GM21390 (cell line): ENCODE measurements at regions not wholly inside any gene's neighbourhood (a gene's known extent, or its start where the extent isn't known, plus 50 kb on each side); places are given as distances from the start of the nearest gene placed in this dataset.

ENCODE experiments used
- ATAC-seq: cut with Tn5 transposase; IDR thresholded peaks from one replicate; pipeline ENCODE4 v1.9.1; 2021; ENCODE audit not compliant: unreplicated experiment

- ATAC-seq, result no peak
Observed at GRCh38 chr3:193754719-193755118, 161.7 kb downstream of the OPA1 start.

GRCh38 chr3:193756536-193756935, 163.5 kb downstream of the OPA1 start:
- no peak for ATAC-seq

DNA sequence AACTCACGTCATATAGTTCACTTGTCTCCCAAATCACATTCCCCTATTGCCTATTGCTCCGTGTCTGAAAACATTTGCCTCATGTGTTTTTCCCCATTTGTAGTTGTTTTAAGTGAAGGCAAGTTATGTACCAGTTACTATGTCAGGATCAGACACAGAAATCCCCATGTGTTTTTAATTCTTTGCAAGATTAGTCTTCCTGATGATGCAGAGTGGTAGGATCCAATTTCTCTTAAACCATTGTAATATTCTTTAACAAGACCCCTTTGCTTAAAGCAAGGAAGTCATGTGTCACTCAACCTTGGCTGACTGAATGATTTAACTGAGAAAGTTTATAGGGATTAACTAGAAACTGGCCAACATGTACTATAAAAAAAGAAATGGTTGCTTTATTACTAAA, 164.4 kb downstream of the OPA1 start:
- no peak for ATAC-seq

GRCh38 chr3:193761969-193762368, 169.0 kb downstream of the OPA1 start:
- no peak for ATAC-seq

DNA sequence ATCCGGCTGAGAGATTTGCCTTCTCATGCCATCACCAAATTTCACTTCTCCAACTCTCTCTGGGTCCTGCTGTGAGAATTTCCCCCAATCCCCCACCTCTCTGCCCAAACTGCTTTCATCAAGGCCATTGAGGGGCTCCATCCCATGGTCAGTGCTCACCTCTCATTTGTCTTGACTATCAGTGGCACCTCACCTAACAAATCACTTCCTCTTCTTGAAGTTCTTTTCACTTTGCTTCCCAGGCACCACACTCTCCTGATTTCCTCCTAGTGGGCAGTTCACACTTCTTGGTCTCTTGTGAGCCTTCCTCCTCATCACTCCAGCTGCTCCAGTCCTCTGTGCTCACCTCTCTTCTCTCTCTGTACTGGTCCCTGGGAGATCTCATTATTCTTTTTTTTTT, 169.6 kb downstream of the OPA1 start:
- no peak for ATAC-seq

GRCh38 chr3:193764959-193765358, 172.0 kb downstream of the OPA1 start:
- no peak for ATAC-seq

- no peak for ATAC-seq
Observed at GRCh38 chr3:193767353-193768069, 174.5 kb downstream of the OPA1 start.

DNA sequence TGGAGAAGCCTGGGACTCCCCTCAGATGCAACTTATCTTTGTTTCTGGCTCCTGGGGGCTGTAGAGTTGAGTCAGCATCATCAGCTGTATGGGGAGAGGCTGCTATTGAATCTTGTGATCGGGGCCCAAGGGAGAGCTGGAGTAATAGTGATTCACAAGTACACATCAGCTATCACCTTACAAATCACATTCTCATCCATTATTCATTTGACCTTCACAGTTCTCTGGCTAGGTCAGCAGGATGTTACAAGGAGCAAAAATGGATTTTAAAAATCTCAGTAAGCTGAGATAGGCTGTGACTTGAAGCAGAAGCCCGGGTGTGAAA, 175.0 kb downstream of the OPA1 start:
- no peak for ATAC-seq

DNA sequence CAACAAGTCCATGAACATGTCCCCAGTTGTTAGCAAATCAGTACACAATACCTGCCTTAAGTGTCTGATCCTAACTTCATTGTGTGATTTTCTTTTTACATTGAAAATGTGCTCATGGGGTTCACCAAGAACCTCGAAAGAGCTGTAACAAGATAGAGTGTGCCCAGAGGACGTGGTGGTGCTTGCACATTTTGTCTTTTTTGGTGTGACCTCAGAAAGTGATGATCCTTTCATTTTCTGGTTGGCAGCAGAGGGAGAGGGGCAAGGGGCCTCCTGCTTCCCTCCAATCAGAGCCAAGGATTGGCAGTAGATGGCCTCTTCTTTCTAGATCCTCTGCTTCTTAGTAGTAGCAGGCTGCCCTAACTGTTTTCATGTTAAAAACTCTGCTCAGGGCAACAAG, 176.4 kb downstream of the OPA1 start:
- ATAC-seq, result no peak

GRCh38 chr3:193771011-193771652, 178.1 kb downstream of the OPA1 start:
- no peak for ATAC-seq

DNA sequence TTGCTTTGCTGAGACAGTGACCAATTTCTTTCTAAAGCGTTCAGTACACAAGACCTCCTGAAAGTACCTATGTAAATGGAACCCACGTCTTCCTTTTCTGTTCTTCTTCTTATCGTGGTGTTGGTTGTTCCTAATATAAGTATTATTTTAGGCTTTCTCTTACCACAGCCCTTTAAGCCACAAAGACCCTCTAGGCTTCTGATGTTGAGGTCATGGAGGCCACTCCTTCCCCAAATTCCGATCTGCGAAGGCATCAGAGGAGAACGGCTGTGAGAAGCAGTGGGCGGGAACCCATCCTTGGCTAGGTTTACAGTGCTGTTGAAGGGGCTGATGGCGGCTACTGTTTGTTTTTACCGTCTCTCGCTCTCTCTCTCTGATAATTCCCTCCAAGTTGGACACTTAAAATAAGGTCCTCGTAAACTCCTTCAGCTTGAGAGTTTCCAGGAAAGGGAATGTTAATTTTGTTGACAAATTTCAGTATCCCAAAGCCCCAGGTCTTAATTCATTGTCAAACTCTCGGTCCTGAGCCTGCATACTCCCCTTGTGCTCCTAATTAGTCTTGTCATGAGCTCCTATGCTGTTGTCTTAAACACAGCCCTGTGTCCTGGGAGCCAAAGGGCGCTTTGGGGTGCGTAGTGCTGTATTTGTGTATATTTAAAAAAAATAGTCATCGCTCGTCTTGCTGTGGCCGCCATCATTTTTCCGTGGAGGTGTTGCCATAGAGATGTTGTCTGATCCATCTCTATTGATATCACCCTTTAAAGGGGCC, 178.8 kb downstream of the OPA1 start:
- no peak for ATAC-seq

- no peak for ATAC-seq
Observed at GRCh38 chr3:193772422-193772763, 179.4 kb downstream of the OPA1 start.

DNA sequence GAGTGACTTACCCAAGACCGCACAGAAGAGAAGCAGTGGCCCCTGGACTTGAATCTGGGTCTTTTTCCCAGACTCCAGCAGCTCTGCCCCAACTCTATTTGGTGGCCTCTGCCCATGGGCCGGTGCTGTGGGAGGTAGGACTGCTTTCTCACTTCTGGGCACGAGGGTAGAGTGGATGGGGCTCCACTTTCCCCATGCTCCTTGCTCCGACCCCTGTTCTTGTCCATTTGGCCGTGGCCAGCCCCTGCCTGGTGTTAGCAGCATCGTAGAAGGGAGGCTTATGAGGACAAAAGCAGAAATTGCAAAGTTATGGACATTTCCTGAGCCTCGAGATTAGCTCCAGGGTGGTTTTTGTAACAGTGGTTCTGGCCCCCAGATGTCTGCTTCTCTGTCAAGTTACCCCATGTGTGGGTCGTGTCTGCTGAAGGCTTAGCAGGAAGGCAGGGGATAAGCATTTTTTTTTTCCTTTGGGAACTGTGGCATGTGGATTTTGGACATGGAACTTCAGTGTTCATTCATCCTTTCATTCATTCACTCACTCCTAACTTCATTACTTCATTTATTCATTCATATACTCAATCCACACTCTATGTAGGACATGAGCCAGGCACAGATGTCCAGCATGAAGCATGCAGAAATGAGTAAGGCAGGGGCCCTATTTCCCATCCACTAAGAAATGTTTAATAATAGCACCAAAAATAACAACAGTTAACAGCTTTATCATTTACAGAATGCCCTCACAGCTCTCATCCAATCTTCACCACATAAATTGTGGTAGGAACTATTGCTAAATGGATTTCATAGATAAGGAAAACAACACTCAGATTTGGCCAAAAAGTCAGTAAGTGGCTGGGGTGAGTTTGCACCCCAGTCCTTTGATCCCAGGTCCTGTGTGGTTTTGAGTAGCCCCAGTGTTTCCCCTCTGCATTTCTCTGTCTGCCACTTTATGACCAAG, 180.5 kb downstream of the OPA1 start:
- ATAC-seq, result no peak

DNA sequence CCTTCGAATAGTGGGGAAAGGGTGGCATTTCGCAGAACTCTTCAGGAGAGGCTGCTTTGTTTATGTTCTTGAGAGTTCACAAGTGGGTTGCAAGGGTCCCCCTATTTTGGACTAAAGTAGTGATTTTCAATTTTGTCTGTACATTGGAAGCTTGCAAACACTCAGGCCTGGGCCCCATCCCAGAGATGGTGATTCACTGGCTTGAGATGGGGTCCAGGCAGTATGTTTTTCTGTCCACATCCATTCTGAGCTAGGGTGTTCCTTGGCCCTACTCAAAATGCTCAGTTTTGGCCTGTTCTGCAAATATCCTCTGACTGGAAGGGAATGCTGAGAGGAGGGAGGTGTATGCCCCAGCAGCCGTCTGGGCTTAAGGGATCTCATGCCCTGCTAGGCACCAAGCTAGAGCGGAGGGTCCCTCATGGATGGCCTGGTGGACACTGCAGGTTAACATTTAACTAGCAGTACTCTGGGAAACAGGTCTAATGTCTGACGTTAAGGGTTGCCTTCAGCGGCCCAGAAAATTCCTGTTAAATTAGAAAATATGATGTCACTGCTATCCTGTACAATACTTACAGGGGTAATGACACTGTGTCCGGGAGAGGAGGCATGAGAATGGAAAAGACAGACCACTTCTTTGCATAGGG, 181.4 kb downstream of the OPA1 start:
- no peak for ATAC-seq

- ATAC-seq, result no peak
Observed at GRCh38 chr3:193774916-193775285, 181.9 kb downstream of the OPA1 start.

- ATAC-seq, result no peak
Observed at GRCh38 chr3:193775421-193776077, 182.5 kb downstream of the OPA1 start.

DNA sequence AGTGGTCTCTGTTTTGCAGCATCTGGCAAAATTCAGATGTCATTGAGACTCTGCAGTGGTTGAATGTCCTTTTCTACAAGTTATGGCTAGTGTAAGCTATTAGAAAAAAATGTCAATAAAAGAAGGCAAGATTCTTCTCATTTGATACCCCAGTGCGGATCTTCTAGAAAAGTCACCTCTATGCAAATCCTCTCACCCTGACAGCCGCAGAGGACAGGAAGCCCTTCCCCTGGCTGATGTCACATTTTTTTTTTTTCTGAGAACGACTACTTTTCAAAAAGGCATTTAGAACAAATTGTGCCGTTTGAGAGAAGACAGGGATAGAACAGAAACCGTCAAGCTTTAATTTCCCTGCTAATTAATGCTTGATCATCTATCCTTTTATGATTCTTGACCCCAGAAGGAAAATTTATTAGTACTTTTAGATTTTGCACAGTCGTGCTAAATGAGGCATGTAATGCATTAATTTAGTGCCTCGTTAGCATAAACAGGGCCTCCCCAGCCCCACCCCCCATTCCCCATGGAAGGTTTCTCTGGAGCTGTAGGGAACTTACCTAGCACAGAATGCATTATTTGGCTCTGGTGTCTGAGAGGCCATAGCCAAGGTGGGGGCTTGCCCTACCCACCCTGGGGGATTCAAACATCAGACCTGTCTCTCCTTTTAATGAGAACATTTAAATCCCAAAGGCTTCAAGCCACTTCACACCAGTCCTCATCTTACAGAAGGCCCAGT, 183.8 kb downstream of the OPA1 start:
- no peak for ATAC-seq

DNA sequence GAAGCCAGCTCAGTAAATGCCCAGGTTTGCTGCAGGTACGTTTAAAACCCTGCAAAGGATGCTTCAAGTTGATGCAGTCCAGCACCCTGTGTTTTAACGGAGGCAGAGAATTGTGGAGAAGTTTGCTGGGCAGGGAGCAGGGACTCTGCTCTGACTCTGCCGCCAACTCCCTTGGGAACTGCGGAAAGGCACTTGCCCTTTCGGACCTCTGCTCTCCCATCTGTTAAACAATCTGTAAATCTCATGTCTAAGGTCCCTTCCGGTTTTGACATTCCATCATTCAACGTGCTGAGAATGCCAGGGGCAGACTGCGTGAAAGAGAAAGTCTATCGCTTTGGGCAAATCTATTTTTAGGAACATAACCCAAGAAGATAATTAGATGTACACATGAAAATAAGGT, 184.5 kb downstream of the OPA1 start:
- ATAC-seq, result no peak

- no peak for ATAC-seq
Observed at GRCh38 chr3:193778676-193779075, 185.7 kb downstream of the OPA1 start.

GRCh38 chr3:193779933-193780332, 186.9 kb downstream of the OPA1 start:
- ATAC-seq, result no peak
